ENCODE measurements at regions not wholly inside any gene's neighbourhood (a gene's known extent, or its start where the extent isn't known, plus 50 kb on each side); places are given as distances from the start of the nearest gene placed in this dataset.

DNA sequence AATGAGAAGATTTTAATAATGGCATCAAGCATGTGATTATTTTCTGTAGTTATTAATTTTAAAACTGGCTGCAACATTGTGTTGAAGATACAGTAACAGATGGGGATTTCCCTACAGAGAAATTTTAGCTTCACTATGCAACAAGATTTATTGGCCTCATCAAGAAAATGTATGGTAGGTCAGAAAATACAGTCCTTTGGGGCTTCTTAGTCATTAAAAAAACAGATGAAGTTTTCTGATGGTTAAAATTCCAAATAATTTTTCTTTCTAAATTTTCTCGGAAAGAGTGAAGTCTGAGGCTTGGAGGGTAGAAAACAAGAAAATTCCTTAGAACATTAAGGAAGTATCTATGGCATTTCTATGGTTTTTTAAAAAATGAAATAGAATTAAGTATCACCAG lies 1790.8 kb upstream of the PCDH20 start:
- Histone ChIP-seq H3K27ac (ENCODE audit: insufficient read depth, low read length) (no peak overlapping the region), H3K14ac (replicated peaks; ENCODE audit: low read depth, low read length) (no peak overlapping the region), H4K91ac (ENCODE audit: insufficient read depth, low read depth, low read length) (no peak overlapping the region), H2AFZ (replicated peaks; ENCODE audit: low read length, poor library complexity) (no peak overlapping the region), H3K4me2 (ENCODE audit: low read depth, low read length) (no peak overlapping the region), H3K56ac (ENCODE audit: extremely low read depth, insufficient read depth, low read length) (no peak overlapping the region), H2BK20ac (ENCODE audit: low read depth, low read length) (no peak overlapping the region), H4K8ac (ENCODE audit: low read depth in 2 of 2, low read length in 2 of 2) (no peak overlapping the region), H3K79me1 (ENCODE audit: low read depth in 1 of 2, low read length in 2 of 2) (no peaks in the 10 kb centered on the region), H2AK5ac (ENCODE audit: low read depth, low read length) (no peak overlapping the region), H3K9me3 (ENCODE audit: control insufficient read depth, insufficient read depth, low read length) (no peaks in the 10 kb centered on the region), H4K20me1 (ENCODE audit: insufficient read depth, low read length) (no peaks in the 10 kb centered on the region), H2BK120ac (ENCODE audit: low read depth, low read length) (no peak overlapping the region), H2BK5ac (ENCODE audit: low read depth, low read length, poor library complexity, severe bottlenecking) (no peak overlapping the region), H3K4me1 (ENCODE audit: control insufficient read depth, insufficient read depth, low read length) (no peaks in the 10 kb centered on the region; the same call in 1 of the 2 replicates), H3K4me3 (ENCODE audit: insufficient read depth, low read depth, low read length) (no peak overlapping the region), H3K23ac (ENCODE audit: low read depth, low read length) (no peak overlapping the region), H4K5ac (ENCODE audit: low read depth, low read length) (no peak overlapping the region), H3K9ac (ENCODE audit: low read depth, low read length) (no peak overlapping the region), H3K4ac (ENCODE audit: low read depth, low read length) (no peak overlapping the region), H2AK9ac (replicated peaks; ENCODE audit: low read depth, low read length, poor library complexity) (no peak overlapping the region), H3K9me1 (ENCODE audit: insufficient read depth, low read length) (no peaks in the 10 kb centered on the region; the same call in 1 of the 2 replicates), H3K27me3 (ENCODE audit: control insufficient read depth, insufficient read depth, low read length) (no peaks in the 10 kb centered on the region), H3K36me3 (ENCODE audit: control insufficient read depth, insufficient read depth, low read length) (no peaks in the 10 kb centered on the region), H3K18ac (ENCODE audit: low read depth, low read length) (no peak overlapping the region), H2BK15ac (ENCODE audit: low read depth, low read length) (no peak overlapping the region)
- in situ Hi-C loops (cut with MboI; ENCODE audit: low sequenced_read_pairs) = no loop called here
- WGBS, 2 experiments (ENCODE audit: extremely low coverage in 2 of 2, insufficient read length in 1 of 2) = no CpG with 5 or more reads among the region's 1 CpG
- intact Hi-C loops (cut with micrococcal nuclease) = no loop called here
- ChIA-PET POLR2A (ENCODE audit: unreplicated experiment) (no interaction called here), CTCF (no interaction called here)
- no TSS peak for BruUV-seq (replicated peaks)
- DNase-seq = peak; percentile 39
- ATAC-seq (ENCODE audit: low read depth) = no peak
- dilution Hi-C loops (cut with HindIII; ENCODE audit: low sequenced_read_pairs, unreplicated experiment) = no loop called here
- TF ChIP-seq MXI1 (IDR thresholded peaks at IDR 0.05; ENCODE audit: borderline replicate concordance, low read depth, low read length) (no peak), RFX5 (IDR thresholded peaks at IDR 0.05; ENCODE audit: low read depth, low read length) (no peak), POLR2A (IDR thresholded peaks at IDR 0.05; ENCODE audit: low read depth, low read length) (no peak), BHLHE40 (IDR thresholded peaks at IDR 0.05; ENCODE audit: low read depth, low read length) (no peak), RCOR1 (IDR thresholded peaks at IDR 0.05; ENCODE audit: insufficient replicate concordance, low read length) (no peak), NFE2L2 (IDR thresholded peaks at IDR 0.05; ENCODE audit: low read depth, low read length) (no peak)
- TF ChIP-seq, protein P1, sequence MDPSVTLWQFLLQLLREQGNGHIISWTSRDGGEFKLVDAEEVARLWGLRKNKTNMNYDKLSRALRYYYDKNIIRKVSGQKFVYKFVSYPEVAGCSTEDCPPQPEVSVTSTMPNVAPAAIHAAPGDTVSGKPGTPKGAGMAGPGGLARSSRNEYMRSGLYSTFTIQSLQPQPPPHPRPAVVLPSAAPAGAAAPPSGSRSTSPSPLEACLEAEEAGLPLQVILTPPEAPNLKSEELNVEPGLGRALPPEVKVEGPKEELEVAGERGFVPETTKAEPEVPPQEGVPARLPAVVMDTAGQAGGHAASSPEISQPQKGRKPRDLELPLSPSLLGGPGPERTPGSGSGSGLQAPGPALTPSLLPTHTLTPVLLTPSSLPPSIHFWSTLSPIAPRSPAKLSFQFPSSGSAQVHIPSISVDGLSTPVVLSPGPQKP (IDR thresholded peaks at IDR 0.05; ENCODE audit: borderline replicate concordance, low read depth, low read length) = no peak
